ENCODE measurements at regions not wholly inside any gene's neighbourhood (a gene's known extent, or its start where the extent isn't known, plus 50 kb on each side); places are given as distances from the start of the nearest gene placed in this dataset.
A peak's percentile ranks its signal among the peaks of the same experiment; 100 is the strongest.

- Histone ChIP-seq H3K27ac (peak overlapping the region in 3 of 4 donors; percentile 21 to 54 (median 48)), H3K9me3 (peaks cover 0 to 2% (median 0%) of the 10 kb centered on the region in 4 donors), H3K36me3 (no peaks in the 10 kb centered on the region), H3K4me1 (peaks cover 0 to 37% (median 12%) of the 10 kb centered on the region in 4 donors), H3K4me3 (no peak overlapping the region), H3K27me3 (no peaks in the 10 kb centered on the region)
- no peak for DNase-seq
- WGBS, 2 donors = 57 to 68% methylated on average over 4 of the region's 4 CpGs
- no peak for TF ChIP-seq POLR2AphosphoS5 (IDR thresholded peaks at IDR 0.05)
- intact Hi-C loops (cut with DNase I) = no loop called here
Observed at GRCh38 chr5:54671111-54671531, 153.6 kb downstream of the SNX18 start.

DNA sequence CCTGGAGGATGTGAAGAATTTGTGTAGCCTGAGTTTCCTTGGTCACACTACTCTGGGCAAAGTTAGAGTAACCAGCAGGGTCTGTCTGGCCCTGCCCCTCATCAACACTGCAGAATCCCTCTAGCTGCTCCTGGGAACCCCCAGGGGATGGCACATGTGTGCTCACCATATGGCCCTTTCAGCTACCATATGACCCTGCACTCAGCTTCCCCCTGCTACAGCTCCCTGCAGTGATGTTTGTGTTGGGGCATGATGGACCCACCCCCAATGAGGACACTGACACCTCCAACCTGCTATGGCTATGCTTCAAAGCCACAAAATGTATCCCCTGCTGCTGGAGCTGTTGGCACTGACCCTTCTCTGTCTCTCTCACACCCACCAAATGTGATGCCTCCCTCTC lies 152.7 kb downstream of the SNX18 start:
- Histone ChIP-seq H3K4me3 (no peak overlapping the region), H3K27me3 (no peaks in the 10 kb centered on the region), H3K36me3 (no peaks in the 10 kb centered on the region), H3K4me1 (peaks cover 0 to 30% (median 12%) of the 10 kb centered on the region in 4 donors), H3K27ac (peak overlapping the region in 1 of 4 donors; percentile 54), H3K9me3 (peaks cover 0 to 2% (median 0%) of the 10 kb centered on the region in 4 donors)
- TF ChIP-seq POLR2AphosphoS5 (IDR thresholded peaks at IDR 0.05) (no peak), EP300 (IDR thresholded peaks at IDR 0.05) (no peak), POLR2A (IDR thresholded peaks at IDR 0.05) (no peak), CTCF (IDR thresholded peaks at IDR 0.05) (no peak)
- intact Hi-C loops (cut with DNase I) = no loop called here
- no peak for DNase-seq

DNA sequence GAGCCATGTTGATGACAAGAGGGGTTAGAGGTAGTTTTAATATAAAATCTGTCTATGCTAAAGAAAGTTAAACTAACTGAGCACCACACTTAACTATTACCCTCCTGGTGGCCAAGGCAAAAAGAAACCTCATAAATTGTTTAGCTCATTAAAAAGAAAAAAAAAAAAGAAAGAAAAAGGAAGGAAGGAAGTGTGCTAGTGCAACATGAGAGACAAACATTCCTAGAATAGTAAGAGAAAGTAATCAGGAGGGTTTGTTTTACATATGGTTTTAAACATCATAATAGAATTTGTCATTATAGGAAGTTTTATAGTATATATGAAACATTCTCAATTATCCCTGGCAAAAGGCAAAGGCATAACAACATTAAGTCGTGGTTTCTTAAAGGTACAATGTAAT lies 152.3 kb downstream of the SNX18 start:
- intact Hi-C loops (cut with DNase I) = no loop called here
- no peak for DNase-seq
- 53 to 59% methylated on average over 1 of the region's 1 CpG for WGBS, 2 donors
- TF ChIP-seq EP300 (IDR thresholded peaks at IDR 0.05) (no peak), POLR2A (IDR thresholded peaks at IDR 0.05) (no peak), CTCF (IDR thresholded peaks at IDR 0.05) (no peak), POLR2AphosphoS5 (IDR thresholded peaks at IDR 0.05) (no peak)
- Histone ChIP-seq H3K9me3 (peaks cover 0 to 2% (median 0%) of the 10 kb centered on the region in 4 donors), H3K27ac (no peak overlapping the region), H3K4me1 (peaks cover 0 to 30% (median 12%) of the 10 kb centered on the region in 4 donors), H3K27me3 (no peaks in the 10 kb centered on the region), H3K4me3 (no peak overlapping the region), H3K36me3 (no peaks in the 10 kb centered on the region)

DNA sequence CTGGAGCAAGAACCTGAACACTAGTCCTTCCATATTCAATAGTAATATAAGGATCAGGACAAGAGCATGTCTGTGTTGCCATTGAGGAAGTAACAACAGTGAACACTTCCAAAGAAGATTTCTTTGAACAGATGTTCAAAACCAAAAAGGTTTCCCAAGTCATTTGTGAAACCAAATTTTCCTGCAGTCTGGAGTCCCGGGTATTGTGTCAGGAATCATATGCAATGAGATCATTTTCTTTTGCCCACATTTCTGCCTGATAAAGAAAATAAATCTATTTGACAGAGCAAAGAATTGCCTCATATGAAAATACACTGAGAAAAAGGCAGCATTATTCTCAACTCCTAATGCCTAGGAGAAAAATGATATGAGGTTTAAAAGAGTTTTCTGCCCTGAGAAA lies 151.7 kb downstream of the SNX18 start:
- intact Hi-C loops (cut with DNase I) = no loop called here
- H3K36me3 ChIP-seq = no peaks in the 10 kb centered on the region
- TF ChIP-seq EP300 (IDR thresholded peaks at IDR 0.05) (no peak), CTCF (IDR thresholded peaks at IDR 0.05) (no peak), POLR2AphosphoS5 (IDR thresholded peaks at IDR 0.05) (no peak), POLR2A (IDR thresholded peaks at IDR 0.05) (no peak)
- no peaks in the 10 kb centered on the region for H3K27me3 ChIP-seq
- no peak for DNase-seq
- H3K9me3 ChIP-seq = peaks cover 0 to 2% (median 0%) of the 10 kb centered on the region in 4 donors
- no peak overlapping the region for H3K27ac ChIP-seq
- H3K4me1 ChIP-seq = peaks cover 0 to 33% (median 12%) of the 10 kb centered on the region in 4 donors
- 73 to 76% methylated on average over 1 of the region's 1 CpG for WGBS, 2 donors
- H3K4me3 ChIP-seq = no peak overlapping the region

DNA sequence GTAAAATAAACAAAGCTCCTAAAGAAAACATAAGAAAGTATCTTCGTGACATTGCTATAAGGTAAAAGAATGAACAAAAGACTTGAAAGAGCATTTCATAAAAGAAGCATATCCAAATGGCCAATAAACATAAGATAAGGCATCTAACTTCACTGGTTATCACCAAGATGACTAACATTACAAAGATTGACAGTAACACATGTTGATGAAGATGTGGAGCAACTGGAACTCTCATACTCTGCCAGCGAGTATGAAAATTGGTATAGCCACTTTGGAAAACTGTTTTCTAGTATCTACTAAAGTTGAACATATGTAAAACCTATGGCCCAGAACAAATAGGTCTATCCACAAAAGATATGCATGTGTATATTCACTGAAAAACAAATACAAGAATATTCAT lies 150.5 kb downstream of the SNX18 start:
- Histone ChIP-seq H3K27me3 (no peaks in the 10 kb centered on the region), H3K9me3 (peaks cover 0 to 2% (median 0%) of the 10 kb centered on the region in 4 donors), H3K36me3 (no peaks in the 10 kb centered on the region), H3K4me1 (peaks cover 0 to 45% (median 12%) of the 10 kb centered on the region in 4 donors), H3K27ac (no peak overlapping the region), H3K4me3 (no peak overlapping the region)
- TF ChIP-seq CTCF (IDR thresholded peaks at IDR 0.05) (no peak), POLR2A (IDR thresholded peaks at IDR 0.05) (no peak), POLR2AphosphoS5 (IDR thresholded peaks at IDR 0.05) (no peak), EP300 (IDR thresholded peaks at IDR 0.05) (no peak)
- no peak for DNase-seq
- 57 to 88% methylated on average over 2 of the region's 2 CpGs for WGBS, 2 donors
- intact Hi-C loops (cut with DNase I) = no loop called here
